ENCODE measurements at regions not wholly inside any gene's neighbourhood (a gene's known extent, or its start where the extent isn't known, plus 50 kb on each side); places are given as distances from the start of the nearest gene placed in this dataset.

DNA sequence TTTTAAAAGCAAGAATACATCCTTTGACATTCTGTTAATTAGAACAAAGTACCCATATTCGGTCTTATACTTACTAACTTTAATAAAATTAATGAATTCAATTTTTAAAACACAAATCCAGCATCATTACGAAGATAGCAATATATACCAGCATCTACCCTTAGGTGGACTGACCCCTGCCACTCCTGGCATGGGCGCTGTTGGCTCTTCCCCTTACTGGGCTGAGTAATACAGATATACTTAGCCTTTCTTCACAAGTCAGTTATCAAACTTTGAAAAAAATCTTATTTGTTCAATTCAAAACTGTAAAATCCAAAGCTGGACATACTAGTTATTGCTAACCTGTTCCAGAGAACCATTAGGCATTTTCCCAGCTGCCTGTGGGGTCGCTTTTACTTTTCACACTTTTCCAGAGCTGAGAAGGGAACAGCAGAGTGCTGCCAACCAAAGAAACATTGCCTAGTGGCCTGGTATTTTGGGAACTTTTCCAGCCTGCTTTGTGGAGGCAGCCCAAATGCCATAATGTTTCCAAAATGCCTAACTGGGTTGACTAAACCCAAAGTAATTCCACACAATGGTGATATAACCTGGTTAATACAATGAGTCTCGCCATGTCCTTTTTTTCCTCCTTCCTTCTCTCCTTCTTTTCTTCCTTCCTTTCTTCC is 424.7 kb upstream of the ADGRL2 start:
- Mint-ChIP-seq H3K27ac (no peak overlapping the region), H3K27me3 (no peaks in the 10 kb centered on the region), H3K4me3 (no peak overlapping the region), H3K36me3 (ENCODE audit: low read depth) (no peaks in the 10 kb centered on the region), H3K4me1 (no peaks in the 10 kb centered on the region)
- ATAC-seq = no peak
- no peak for DNase-seq
- no peaks in the 10 kb centered on the region for H3K9me3 ChIP-seq (ENCODE audit: control insufficient read depth, low read length, poor library complexity, severe bottlenecking)

DNA sequence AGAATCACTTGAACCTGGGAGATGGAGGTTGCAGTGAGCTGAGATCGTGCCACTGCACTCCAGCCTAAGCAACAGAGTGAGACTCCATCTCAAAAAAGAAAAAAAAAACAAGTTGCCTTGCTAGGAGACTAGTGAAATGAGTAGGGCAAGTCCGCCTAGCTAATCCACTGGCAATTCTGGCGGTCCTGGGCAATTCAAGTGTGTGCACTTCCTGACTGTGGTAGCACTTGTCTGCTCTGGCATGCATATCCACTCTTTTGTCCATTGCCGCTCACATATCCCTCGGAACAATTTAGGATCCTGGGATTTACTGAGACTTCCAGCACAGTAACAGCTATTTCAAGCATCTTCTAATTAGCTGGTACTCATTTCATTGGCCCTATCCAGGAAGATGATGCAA is 426.3 kb upstream of the ADGRL2 start:
- H3K27me3 Mint-ChIP-seq = no peaks in the 10 kb centered on the region
- no peak overlapping the region for H3K4me3 Mint-ChIP-seq
- no peaks in the 10 kb centered on the region for H3K36me3 Mint-ChIP-seq (ENCODE audit: low read depth)
- no peaks in the 10 kb centered on the region for H3K4me1 Mint-ChIP-seq
- DNase-seq (no peak), ATAC-seq (no peak)
- H3K9me3 ChIP-seq (ENCODE audit: control insufficient read depth, low read length, poor library complexity, severe bottlenecking) = no peaks in the 10 kb centered on the region
- H3K27ac Mint-ChIP-seq = no peak overlapping the region

DNA sequence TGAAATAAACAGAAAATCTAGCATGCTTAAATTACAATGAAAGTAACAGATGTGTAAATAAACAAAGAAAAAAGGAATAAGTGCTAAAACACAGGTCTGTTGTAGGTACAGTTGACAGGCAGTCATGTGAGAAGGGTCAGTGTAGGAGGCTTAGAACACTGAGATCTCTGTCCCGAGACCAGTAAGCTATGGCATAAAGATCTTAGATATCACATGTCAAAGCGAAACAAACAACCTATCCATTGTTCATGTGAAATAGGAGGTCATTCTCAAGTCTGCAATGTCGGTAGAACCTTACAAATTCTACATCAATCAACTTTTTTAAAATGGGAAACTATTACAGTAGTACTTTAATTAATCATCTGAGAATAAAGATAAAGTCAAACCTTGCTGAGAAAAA is 428.9 kb upstream of the ADGRL2 start:
- no peaks in the 10 kb centered on the region for H3K4me1 Mint-ChIP-seq
- H3K9me3 ChIP-seq (ENCODE audit: control insufficient read depth, low read length, poor library complexity, severe bottlenecking) = no peaks in the 10 kb centered on the region
- no peak overlapping the region for H3K4me3 Mint-ChIP-seq
- H3K27ac Mint-ChIP-seq = no peak overlapping the region
- no peaks in the 10 kb centered on the region for H3K27me3 Mint-ChIP-seq
- DNase-seq (no peak), ATAC-seq (no peak)
- H3K36me3 Mint-ChIP-seq (ENCODE audit: low read depth) = no peaks in the 10 kb centered on the region

DNA sequence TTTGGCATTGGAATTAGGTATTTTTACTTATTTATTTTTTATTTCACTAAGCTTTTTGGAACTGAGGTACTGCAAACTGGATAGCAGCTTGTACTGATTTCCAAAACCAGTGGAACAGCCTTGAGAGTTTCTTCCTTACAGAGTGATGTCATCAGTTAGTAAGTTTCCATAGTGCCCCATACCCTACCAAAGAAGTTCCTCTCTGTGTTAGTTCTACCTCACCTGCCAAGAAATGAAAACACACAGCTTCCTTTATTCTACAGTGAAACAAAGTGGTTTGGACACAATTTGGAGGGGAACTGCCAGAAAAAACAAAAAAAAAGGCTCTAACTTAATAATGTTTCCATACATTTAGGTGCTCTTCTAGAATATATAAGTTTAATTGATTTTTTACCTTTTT is 430.9 kb upstream of the ADGRL2 start:
- no peaks in the 10 kb centered on the region for H3K9me3 ChIP-seq (ENCODE audit: control insufficient read depth, low read length, poor library complexity, severe bottlenecking)
- no peaks in the 10 kb centered on the region for H3K36me3 Mint-ChIP-seq (ENCODE audit: low read depth)
- no peak overlapping the region for H3K27ac Mint-ChIP-seq
- no peak overlapping the region for H3K4me3 Mint-ChIP-seq
- DNase-seq (no peak), ATAC-seq (no peak)
- no peaks in the 10 kb centered on the region for H3K4me1 Mint-ChIP-seq
- H3K27me3 Mint-ChIP-seq = no peaks in the 10 kb centered on the region

DNA sequence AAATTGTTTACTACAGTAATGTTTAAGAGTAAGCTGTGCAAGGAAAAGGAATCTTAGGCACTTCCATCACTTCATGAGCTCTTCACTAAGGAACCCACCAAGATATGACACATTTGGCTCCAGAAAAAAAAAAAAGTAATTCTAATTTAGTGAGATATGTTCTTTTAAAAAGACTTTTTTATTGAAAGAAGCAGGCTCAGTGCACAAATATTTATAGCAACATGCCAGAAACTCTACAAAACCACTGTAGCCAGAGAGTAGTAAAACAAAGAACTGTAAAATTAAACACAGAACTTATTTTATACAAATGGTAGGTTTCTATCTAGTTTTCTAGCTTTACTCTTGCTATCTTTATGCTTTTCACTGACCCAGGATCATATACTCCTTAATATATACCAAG is 434.6 kb upstream of the ADGRL2 start:
- H3K27ac Mint-ChIP-seq = no peak overlapping the region
- ATAC-seq = no peak
- H3K4me1 Mint-ChIP-seq = no peaks in the 10 kb centered on the region
- no peaks in the 10 kb centered on the region for H3K9me3 ChIP-seq (ENCODE audit: control insufficient read depth, low read length, poor library complexity, severe bottlenecking)
- no peaks in the 10 kb centered on the region for H3K36me3 Mint-ChIP-seq (ENCODE audit: low read depth)
- DNase-seq = no peak
- H3K27me3 Mint-ChIP-seq = no peaks in the 10 kb centered on the region
- no peak overlapping the region for H3K4me3 Mint-ChIP-seq

DNA sequence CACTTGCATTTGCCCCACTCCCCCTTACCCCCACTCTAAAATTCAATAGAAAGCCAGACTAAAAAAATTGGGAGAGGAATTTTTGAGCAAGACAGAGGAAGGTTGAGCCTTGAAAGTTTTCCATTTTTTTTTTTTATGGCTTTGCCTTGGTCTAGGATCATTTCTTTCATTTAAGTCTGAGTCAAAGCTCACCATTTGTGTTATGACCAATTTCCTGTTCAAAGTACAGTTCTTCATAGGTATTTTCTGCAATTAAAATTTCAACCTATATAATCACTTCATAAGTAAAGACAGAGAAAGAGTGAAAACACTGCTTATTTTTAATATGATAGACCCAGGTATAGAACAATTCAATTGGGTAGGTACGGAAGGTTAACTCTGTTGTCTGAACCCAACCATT is 436.6 kb upstream of the ADGRL2 start:
- no peak for DNase-seq
- H3K36me3 Mint-ChIP-seq (ENCODE audit: low read depth) = no peaks in the 10 kb centered on the region
- no peaks in the 10 kb centered on the region for H3K4me1 Mint-ChIP-seq
- H3K27me3 Mint-ChIP-seq = no peaks in the 10 kb centered on the region
- ATAC-seq = no peak
- H3K4me3 Mint-ChIP-seq = no peak overlapping the region
- no peaks in the 10 kb centered on the region for H3K9me3 ChIP-seq (ENCODE audit: control insufficient read depth, low read length, poor library complexity, severe bottlenecking)
- H3K27ac Mint-ChIP-seq = no peak overlapping the region

DNA sequence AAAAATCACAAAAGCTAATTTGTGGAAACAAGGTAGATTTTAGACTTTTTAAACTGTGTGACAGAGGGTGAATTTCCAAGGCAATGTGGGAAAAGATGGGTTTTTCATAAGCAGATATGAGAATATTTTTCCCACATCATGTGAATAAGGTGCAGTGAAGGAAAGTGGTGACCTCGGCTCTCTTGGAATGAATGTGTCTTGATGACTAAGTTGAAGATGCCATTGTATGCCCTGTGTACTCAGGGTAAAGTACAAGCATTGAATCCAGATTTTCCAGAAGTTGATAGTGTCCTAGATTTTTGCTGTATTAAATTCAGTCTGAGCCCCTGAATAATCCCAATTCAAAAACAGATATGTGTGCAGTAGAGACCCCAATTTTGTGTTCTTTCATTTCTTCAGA is 442.6 kb upstream of the ADGRL2 start:
- no peak for DNase-seq
- ATAC-seq = no peak
- H3K27me3 Mint-ChIP-seq = no peaks in the 10 kb centered on the region
- H3K36me3 Mint-ChIP-seq (ENCODE audit: low read depth) = no peaks in the 10 kb centered on the region
- H3K27ac Mint-ChIP-seq = no peak overlapping the region
- no peaks in the 10 kb centered on the region for H3K9me3 ChIP-seq (ENCODE audit: control insufficient read depth, low read length, poor library complexity, severe bottlenecking)
- no peaks in the 10 kb centered on the region for H3K4me1 Mint-ChIP-seq
- no peak overlapping the region for H3K4me3 Mint-ChIP-seq

DNA sequence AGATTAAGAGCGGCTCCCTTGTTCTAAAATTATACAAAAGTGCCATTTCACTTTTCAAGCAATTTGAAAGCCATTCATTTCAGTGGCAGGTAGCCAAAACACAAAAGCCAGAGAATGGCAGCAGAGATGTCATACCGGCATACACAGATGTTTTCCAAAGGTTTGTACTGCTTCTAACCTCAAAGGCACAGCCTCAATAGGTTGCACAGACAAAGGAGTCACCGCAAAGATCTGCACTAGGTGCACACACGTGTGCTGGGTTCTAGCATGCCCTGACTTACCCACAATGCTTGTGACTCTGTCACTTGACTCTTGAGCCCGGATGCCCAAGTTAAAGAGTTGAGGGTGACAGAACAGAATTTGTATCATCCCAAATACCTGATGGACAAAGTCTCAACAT is 448.9 kb upstream of the ADGRL2 start:
- Mint-ChIP-seq H3K4me3 (no peak overlapping the region), H3K36me3 (ENCODE audit: low read depth) (no peaks in the 10 kb centered on the region), H3K27me3 (no peaks in the 10 kb centered on the region), H3K27ac (no peak overlapping the region), H3K4me1 (no peaks in the 10 kb centered on the region)
- no peak for ATAC-seq
- no peaks in the 10 kb centered on the region for H3K9me3 ChIP-seq (ENCODE audit: control insufficient read depth, low read length, poor library complexity, severe bottlenecking)
- DNase-seq = no peak

DNA sequence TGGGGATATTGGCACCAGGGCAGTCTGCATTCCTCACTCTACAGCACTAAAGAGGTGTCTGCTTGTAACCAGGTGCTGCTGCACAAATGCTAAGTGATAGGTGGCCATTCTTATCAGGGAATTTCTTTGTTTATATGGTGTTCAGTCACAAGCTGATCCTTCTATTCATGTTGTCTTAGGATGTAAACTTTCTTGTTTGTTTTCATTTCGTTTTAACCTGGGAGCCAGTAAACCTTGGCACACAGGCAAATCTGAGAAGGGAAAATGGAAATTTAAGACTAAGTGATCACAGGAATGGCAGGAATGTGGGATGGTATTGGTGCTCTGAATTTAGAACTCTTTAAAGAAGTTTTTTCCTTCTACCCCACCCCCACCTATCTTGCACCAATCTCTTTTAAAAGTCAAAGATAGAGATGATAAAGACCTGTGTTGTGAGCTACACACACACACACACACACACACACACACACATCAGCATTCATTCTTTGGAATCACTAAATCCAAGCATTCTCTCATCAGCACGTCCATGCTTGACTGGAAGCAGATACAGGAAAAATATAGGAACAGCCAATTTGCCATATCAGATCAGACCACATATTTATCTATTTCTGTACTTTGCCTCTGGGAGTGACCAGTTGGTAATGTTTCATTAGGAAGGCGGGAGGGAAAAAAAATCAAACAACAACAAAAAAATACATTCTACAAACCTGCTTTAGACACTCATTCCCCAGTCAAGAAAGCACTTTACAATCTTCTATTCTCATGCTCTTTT is 451.4 kb upstream of the ADGRL2 start:
- Mint-ChIP-seq H3K4me3 (no peak overlapping the region), H3K36me3 (ENCODE audit: low read depth) (no peaks in the 10 kb centered on the region), H3K4me1 (no peaks in the 10 kb centered on the region), H3K27me3 (no peaks in the 10 kb centered on the region), H3K27ac (no peak overlapping the region)
- no peaks in the 10 kb centered on the region for H3K9me3 ChIP-seq (ENCODE audit: control insufficient read depth, low read length, poor library complexity, severe bottlenecking)
- ATAC-seq = no peak
- no peak for DNase-seq

DNA sequence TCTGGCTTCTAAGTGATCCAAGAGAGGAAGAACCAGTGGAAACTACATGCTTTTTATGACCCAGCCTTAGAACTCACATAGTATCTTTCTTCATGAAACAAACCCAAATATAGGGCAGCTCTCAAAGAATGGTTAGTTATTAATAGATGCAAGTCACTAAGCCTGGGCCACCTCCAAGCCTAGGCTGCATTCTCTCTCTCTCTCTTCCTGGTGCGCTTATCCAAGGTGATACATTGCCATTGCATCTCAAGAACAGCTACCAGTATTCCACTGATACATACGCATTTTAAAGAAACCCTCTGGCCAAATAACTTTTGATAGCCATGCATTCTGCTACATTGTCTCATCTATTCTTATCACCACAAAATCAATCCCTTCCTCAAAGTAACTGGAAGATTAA is 455.6 kb upstream of the ADGRL2 start:
- ATAC-seq = no peak

DNA sequence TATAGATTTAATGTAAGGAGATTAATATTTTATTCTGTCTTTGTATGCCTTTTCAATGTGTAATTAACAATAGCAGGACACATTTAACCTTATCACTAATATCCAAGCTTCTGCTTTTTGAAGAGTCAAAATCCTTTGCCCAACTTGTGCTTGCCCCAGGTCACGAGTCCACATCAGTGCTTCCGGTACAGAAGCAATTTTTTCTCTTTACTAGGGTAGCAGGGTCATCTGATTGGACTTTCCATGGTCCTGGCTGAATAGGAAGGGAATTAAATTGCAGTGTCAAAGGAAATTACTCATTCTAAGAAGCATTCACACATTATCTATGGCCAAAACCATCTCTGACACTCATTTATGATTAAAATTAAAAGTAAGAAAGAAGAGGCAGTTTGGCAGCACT is 460.5 kb upstream of the ADGRL2 start:
- Mint-ChIP-seq H3K4me3 (no peak overlapping the region), H3K27me3 (no peaks in the 10 kb centered on the region), H3K27ac (no peak overlapping the region), H3K4me1 (no peaks in the 10 kb centered on the region), H3K36me3 (ENCODE audit: low read depth) (no peaks in the 10 kb centered on the region)
- DNase-seq (no peak), ATAC-seq (no peak)
- H3K9me3 ChIP-seq (ENCODE audit: control insufficient read depth, low read length, poor library complexity, severe bottlenecking) = no peaks in the 10 kb centered on the region

More for the DNA sequence above, 455.6 kb upstream of the ADGRL2 start:
- Mint-ChIP-seq H3K27me3 (no peaks in the 10 kb centered on the region), H3K27ac (no peak overlapping the region), H3K36me3 (ENCODE audit: low read depth) (no peaks in the 10 kb centered on the region), H3K4me1 (no peaks in the 10 kb centered on the region), H3K4me3 (no peak overlapping the region)
- DNase-seq = no peak
- no peaks in the 10 kb centered on the region for H3K9me3 ChIP-seq (ENCODE audit: control insufficient read depth, low read length, poor library complexity, severe bottlenecking)

DNA sequence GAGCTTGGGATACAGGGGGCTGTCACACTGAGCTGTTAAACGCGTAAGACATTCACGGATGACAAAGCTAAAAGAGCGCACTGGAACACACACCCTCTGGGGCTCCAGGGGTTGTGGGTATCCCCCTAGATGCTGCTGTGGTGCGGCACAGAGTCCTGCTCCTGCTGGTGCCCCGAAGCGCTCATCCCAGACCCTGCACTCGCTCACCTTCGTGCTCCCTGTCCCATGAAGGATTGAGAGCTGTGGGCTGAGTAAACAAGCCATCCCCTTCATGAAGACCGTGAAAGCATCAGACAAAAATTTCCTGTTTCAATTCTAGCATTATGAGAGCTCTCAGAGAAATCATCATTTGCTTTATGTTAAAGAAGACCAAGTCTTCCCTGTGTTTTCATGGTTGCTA is 463.5 kb upstream of the ADGRL2 start:
- Mint-ChIP-seq H3K27me3 (no peaks in the 10 kb centered on the region), H3K27ac (no peak overlapping the region), H3K36me3 (ENCODE audit: low read depth) (no peaks in the 10 kb centered on the region), H3K4me1 (no peaks in the 10 kb centered on the region), H3K4me3 (no peak overlapping the region)
- DNase-seq = no peak
- ATAC-seq = no peak
- no peaks in the 10 kb centered on the region for H3K9me3 ChIP-seq (ENCODE audit: control insufficient read depth, low read length, poor library complexity, severe bottlenecking)

DNA sequence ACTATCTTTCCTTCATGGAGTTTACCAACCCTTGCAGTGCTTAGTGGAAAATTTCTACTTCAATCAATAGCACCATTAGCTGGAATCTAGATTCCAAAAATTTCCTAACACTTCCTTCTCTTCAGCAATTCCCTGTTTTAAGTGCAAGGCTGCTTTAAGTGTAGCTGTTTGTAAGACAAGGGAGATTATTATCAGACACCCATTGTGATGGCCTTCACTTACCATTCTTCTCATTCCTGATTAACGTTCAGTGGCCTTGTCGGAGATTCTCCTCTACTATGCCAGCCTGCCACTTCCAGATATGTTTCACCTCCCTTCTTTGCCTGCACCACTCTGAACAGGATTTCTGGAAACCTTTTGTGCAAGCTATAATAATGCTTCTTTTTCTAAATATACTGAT is 464.9 kb upstream of the ADGRL2 start:
- no peaks in the 10 kb centered on the region for H3K9me3 ChIP-seq (ENCODE audit: control insufficient read depth, low read length, poor library complexity, severe bottlenecking)
- Mint-ChIP-seq H3K4me1 (no peaks in the 10 kb centered on the region), H3K27ac (no peak overlapping the region), H3K4me3 (no peak overlapping the region), H3K27me3 (no peaks in the 10 kb centered on the region), H3K36me3 (ENCODE audit: low read depth) (no peaks in the 10 kb centered on the region)
- DNase-seq (no peak), ATAC-seq (no peak)

DNA sequence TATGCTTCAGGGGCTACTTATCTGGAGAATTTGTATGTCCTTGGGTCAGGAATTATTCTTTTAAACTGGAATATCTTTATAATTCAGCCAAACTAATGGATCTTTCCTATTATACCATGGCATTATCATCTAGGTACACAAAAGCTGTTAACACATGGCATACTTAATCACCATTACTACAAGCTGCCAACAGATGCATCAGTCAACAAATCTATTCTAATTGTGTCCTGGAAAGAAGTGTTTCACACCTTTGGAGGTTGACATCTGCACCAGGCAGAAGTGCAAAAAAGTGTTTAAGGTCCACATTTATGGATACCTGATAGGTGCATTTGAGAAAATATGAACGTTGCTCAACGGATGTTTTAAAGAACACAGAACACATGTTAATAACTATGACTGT is 470.2 kb upstream of the ADGRL2 start:
- Mint-ChIP-seq H3K27me3 (no peaks in the 10 kb centered on the region), H3K36me3 (ENCODE audit: low read depth) (no peaks in the 10 kb centered on the region), H3K4me1 (no peaks in the 10 kb centered on the region), H3K27ac (no peak overlapping the region), H3K4me3 (no peak overlapping the region)
- DNase-seq (no peak), ATAC-seq (no peak)
- H3K9me3 ChIP-seq (ENCODE audit: control insufficient read depth, low read length, poor library complexity, severe bottlenecking) = no peaks in the 10 kb centered on the region
